Stimulated activated naive CD8-positive, alpha-beta T cell treated with anti-CD3 and anti-CD28 coated beads, Interleukin-15, Interleukin-2, amounts not matched to agents 100 U/mL and 50 U/mL, for 24 hours (primary cell): ENCODE measurements at regions not wholly inside any gene's neighbourhood (a gene's known extent, or its start where the extent isn't known, plus 50 kb on each side); places are given as distances from the start of the nearest gene placed in this dataset.

Experiments
- ATAC-seq: fragments of 150-1000 bp; cut with Tn5 transposase; one replicate; pipeline ENCODE4 v1.10.0; 2021
- DNase-seq: peaks from one replicate; pipeline ENCODE4 v3.0.0; 2021

- DNase-seq (no peak), ATAC-seq (no peak)
These were observed 229.2 kb downstream of the ALX1 start for GRCh38 chr12:85509081-85509856.

GRCh38 chr12:85509857-85510256 is 229.8 kb downstream of the ALX1 start:
- ATAC-seq (no peak), DNase-seq (no peak)

- no peak for DNase-seq
- no peak for ATAC-seq
These were observed 236.0 kb downstream of the ALX1 start for GRCh38 chr12:85516039-85516438.

GRCh38 chr12:85516667-85517325 is 236.8 kb downstream of the ALX1 start:
- DNase-seq (no peak), ATAC-seq (no peak)

- DNase-seq (no peak), ATAC-seq (no peak)
These were observed 239.1 kb downstream of the ALX1 start for GRCh38 chr12:85519163-85519562.

GRCh38 chr12:85523197-85523596 is 243.2 kb downstream of the ALX1 start:
- ATAC-seq: no peak
- DNase-seq: no peak

- DNase-seq (no peak), ATAC-seq (no peak)
These were observed 247.2 kb downstream of the ALX1 start for GRCh38 chr12:85527192-85527591.

GRCh38 chr12:85529896-85530295 is 249.9 kb downstream of the ALX1 start:
- DNase-seq (no peak), ATAC-seq (no peak)

- no peak for ATAC-seq
- DNase-seq: no peak
These were observed 250.4 kb downstream of the ALX1 start for GRCh38 chr12:85530456-85530855.

GRCh38 chr12:85531341-85531740 is 251.3 kb downstream of the ALX1 start:
- DNase-seq: no peak
- no peak for ATAC-seq

- ATAC-seq: no peak
- no peak for DNase-seq
These were observed 269.6 kb downstream of the ALX1 start for GRCh38 chr12:85549640-85550039.

GRCh38 chr12:85550924-85551323 is 270.9 kb downstream of the ALX1 start:
- DNase-seq: no peak
- no peak for ATAC-seq

- DNase-seq (no peak), ATAC-seq (no peak)
These were observed 272.4 kb downstream of the ALX1 start for GRCh38 chr12:85552461-85552860.

GRCh38 chr12:85557850-85558249 is 277.8 kb downstream of the ALX1 start:
- ATAC-seq (no peak), DNase-seq (no peak)

- ATAC-seq (no peak), DNase-seq (no peak)
These were observed 277.5 kb downstream of the RASSF9 start for GRCh38 chr12:85558684-85559083.

- no peak for DNase-seq
- ATAC-seq: no peak
These were observed 277.1 kb downstream of the RASSF9 start for GRCh38 chr12:85559127-85559526.

GRCh38 chr12:85559536-85559935 is 276.7 kb downstream of the RASSF9 start:
- ATAC-seq (no peak), DNase-seq (no peak)

- DNase-seq (no peak), ATAC-seq (no peak)
These were observed 273.4 kb downstream of the RASSF9 start for GRCh38 chr12:85562765-85563164.

- DNase-seq (no peak), ATAC-seq (no peak)
These were observed 271.4 kb downstream of the RASSF9 start for GRCh38 chr12:85564786-85565185.

GRCh38 chr12:85568395-85569103 is 267.7 kb downstream of the RASSF9 start:
- DNase-seq: no peak
- ATAC-seq: peak; percentile 6

GRCh38 chr12:85569261-85569660 is 266.9 kb downstream of the RASSF9 start:
- ATAC-seq: no peak
- no peak for DNase-seq

- no peak for ATAC-seq
- no peak for DNase-seq
These were observed 263.3 kb downstream of the RASSF9 start for GRCh38 chr12:85572956-85573355.

GRCh38 chr12:85573635-85574214 is 262.5 kb downstream of the RASSF9 start:
- DNase-seq (no peak), ATAC-seq (no peak)
